CD14-positive monocyte (primary cell): ENCODE measurements at regions not wholly inside any gene's neighbourhood (a gene's known extent, or its start where the extent isn't known, plus 50 kb on each side); places are given as distances from the start of the nearest gene placed in this dataset.
A peak's percentile ranks its signal among the peaks of the same experiment; 100 is the strongest.

Experiments used
- DNase-seq, 3 donors: peaks; one replicate each; pipeline ENCODE4 v3.0.0-alpha.2; 2011 to 2022
- H2AFZ ChIP-seq: 2 replicates; pipeline ENCODE4 v1.6.0; 2012; ENCODE audit warnings: mild to moderate bottlenecking, low read depth, low read length, inconsistent platforms; ENCODE audit not compliant: insufficient read depth, poor library complexity, severe bottlenecking
- H3K27ac ChIP-seq, 2 donors: 1 replicate in 1 of 2; 2 replicates in 1 of 2; pipeline ENCODE4 v1.5.1; 2012 to 2013; ENCODE audit warnings: low read length in 2 of 2, control low read depth in 1 of 2, inconsistent platforms in 1 of 2, low read depth in 1 of 2, mild to moderate bottlenecking in 1 of 2
- H3K27me3 ChIP-seq, 2 donors: one replicate each; pipeline versions ENCODE4 v1.6.0 to v1.6.1; 2011 to 2013; ENCODE audit warnings: low read length in 2 of 2; ENCODE audit not compliant: control insufficient read depth in 2 of 2, insufficient read depth in 2 of 2
- H3K36me3 ChIP-seq, 2 donors: replicated peaks in 1 of 2; 1 replicate in 1 of 2; 2 replicates in 1 of 2; pipeline versions ENCODE4 v1.5.1 to v1.6.1; 2012 to 2013; ENCODE audit warnings: low read length in 2 of 2, control low read depth in 1 of 2, inconsistent platforms in 1 of 2, mild to moderate bottlenecking in 1 of 2; ENCODE audit not compliant: insufficient read depth in 2 of 2, control insufficient read depth in 1 of 2
- H3K4me1 ChIP-seq, 2 donors: 1 replicate in 1 of 2; 2 replicates in 1 of 2; pipeline versions ENCODE4 v1.5.1 to v1.6.1; 2012 to 2013; ENCODE audit warnings: low read length in 2 of 2, control low read depth in 1 of 2, inconsistent platforms in 1 of 2, mild to moderate bottlenecking in 1 of 2, moderate library complexity in 1 of 2; ENCODE audit not compliant: insufficient read depth in 2 of 2, control insufficient read depth in 1 of 2
- H3K4me2 ChIP-seq: replicated peaks from 2 replicates; pipeline ENCODE3; 2012; ENCODE audit warnings: low read length, moderate library complexity, mild to moderate bottlenecking; ENCODE audit not compliant: poor library complexity, severe bottlenecking; ENCODE audit errors: extremely low read depth
- H3K4me3 ChIP-seq, 3 experiments: fragments of 200-600 bp in 1 of 3; sonication (generic) in 1 of 3; replicated peaks in 1 of 3; 1 replicate in 2 of 3; 2 replicates in 1 of 3; pipeline ENCODE4 v1.5.1; 2011 to 2013; ENCODE audit warnings: low read length in 3 of 3, mild to moderate bottlenecking in 3 of 3, control low read depth in 2 of 3, low read depth in 2 of 3, inconsistent platforms in 1 of 3, moderate library complexity in 1 of 3
- H3K79me2 ChIP-seq: 2 replicates; pipeline ENCODE4 v1.6.0; 2012; ENCODE audit warnings: mild to moderate bottlenecking, control low read depth, inconsistent platforms, low read length, moderate library complexity; ENCODE audit not compliant: insufficient read depth
- H3K9ac ChIP-seq: 2 replicates; pipeline ENCODE4 v1.6.0; 2017; ENCODE audit warnings: low read length, mild to moderate bottlenecking; ENCODE audit not compliant: insufficient read depth, poor library complexity, severe bottlenecking
- H3K9me3 ChIP-seq, 2 donors: replicated peaks in 1 of 2; 1 replicate in 1 of 2; 2 replicates in 1 of 2; pipeline versions ENCODE4 v1.5.1 to v1.6.1; 2012 to 2013; ENCODE audit warnings: low read length in 2 of 2, control low read depth in 1 of 2; ENCODE audit not compliant: control insufficient read depth in 1 of 2, insufficient read depth in 1 of 2
- H4K20me1 ChIP-seq: 2 replicates; pipeline ENCODE4 v1.6.0; 2012; ENCODE audit warnings: mild to moderate bottlenecking, low read length, control low read depth, moderate library complexity; ENCODE audit not compliant: insufficient read depth
- H3K27ac Mint-ChIP-seq, 7 donors: one replicate each; pipeline ENCODE4 v1.8.0; 2020; ENCODE audit warnings: mild to moderate bottlenecking in 7 of 7, mixed read lengths in 7 of 7, moderate library complexity in 6 of 7, inconsistent platforms in 2 of 7
- H3K27me3 Mint-ChIP-seq, 3 donors: one replicate each; pipeline ENCODE4 v1.8.0; 2021 to 2022; ENCODE audit warnings: low read depth in 3 of 3, mild to moderate bottlenecking in 3 of 3, mixed read lengths in 3 of 3, moderate library complexity in 3 of 3, inconsistent platforms in 1 of 3
- H3K36me3 Mint-ChIP-seq, 2 donors: one replicate each; pipeline ENCODE4 v1.8.0; 2020; ENCODE audit warnings: mixed read lengths in 2 of 2, inconsistent platforms in 1 of 2, mild to moderate bottlenecking in 1 of 2
- H3K4me1 Mint-ChIP-seq: one replicate; pipeline ENCODE4 v1.8.0; 2020; ENCODE audit warnings: mild to moderate bottlenecking, mixed read lengths
- H3K4me3 Mint-ChIP-seq, 2 donors: one replicate each; pipeline ENCODE4 v1.8.0; 2020; ENCODE audit warnings: mild to moderate bottlenecking in 2 of 2, mixed read lengths in 2 of 2, moderate library complexity in 1 of 2
- H3K9me3 Mint-ChIP-seq, 7 donors: one replicate each; pipeline ENCODE4 v1.8.0; 2020 to 2022; ENCODE audit warnings: mixed read lengths in 7 of 7, mild to moderate bottlenecking in 6 of 7, moderate library complexity in 6 of 7, inconsistent platforms in 2 of 7
- CTCF ChIP-seq: fragments of 200-600 bp; IDR thresholded peaks from one replicate; pipeline ENCODE4 v1.8.0; 2022; ENCODE audit warnings: antibody characterized with exemption, mild to moderate bottlenecking
- WGBS: methylation state at CpG from one replicate; pipeline ENCODE4 v1.1.5; 2013; ENCODE audit warnings: missing lambda C conversion rate; ENCODE audit not compliant: insufficient coverage; 5-methylcytosine and 5-hydroxymethylcytosine counted together
- intact Hi-C, 2 donors: fragments of 100-400 bp; cut with micrococcal nuclease; formaldehyde crosslinking; loops; one replicate each; pipeline versions ENCODE4 v1.15.0 to v1.15.1; 2023

- 100% methylated on average over 1 of the region's 3 CpGs for WGBS
- H3K4me1 Mint-ChIP-seq: peaks cover 19% of the 10 kb centered on the region
- no peak overlapping the region for H3K27ac ChIP-seq
These were observed 744.9 kb upstream of the NCAM2 start for GRCh38 chr21:20253261-20253660.

GRCh38 chr21:20254964-20255363 lies 743.2 kb upstream of the NCAM2 start:
- no peak overlapping the region for H3K4me3 Mint-ChIP-seq
- no peak overlapping the region for H3K4me2 ChIP-seq
- H3K36me3 ChIP-seq: no peaks in the 10 kb centered on the region
- H3K36me3 Mint-ChIP-seq: no peaks in the 10 kb centered on the region
- intact Hi-C loops: no loop called here
- no peak overlapping the region for H3K9ac ChIP-seq
- H3K9me3 Mint-ChIP-seq: peaks cover 0 to 3% (median 0%) of the 10 kb centered on the region in 7 donors
- no peak overlapping the region for H3K27ac Mint-ChIP-seq
- no peak overlapping the region for H3K27ac ChIP-seq
- H2AFZ ChIP-seq: no peak overlapping the region
- peaks cover 28% of the 10 kb centered on the region for H3K4me1 Mint-ChIP-seq
- no peaks in the 10 kb centered on the region for H3K27me3 Mint-ChIP-seq
- no peaks in the 10 kb centered on the region for H4K20me1 ChIP-seq
- no CpG with 5 or more reads among the region's 4 CpGs for WGBS
- no peak overlapping the region for H3K4me3 ChIP-seq
- TF ChIP-seq CTCF: no peak
- H3K9me3 ChIP-seq: no peaks in the 10 kb centered on the region
- H3K27me3 ChIP-seq: no peaks in the 10 kb centered on the region
- no peak for DNase-seq
- H3K4me1 ChIP-seq: peaks cover 4 to 15% of the 10 kb centered on the region in 2 donors
- no peaks in the 10 kb centered on the region for H3K79me2 ChIP-seq

More at GRCh38 chr21:20253261-20253660, 744.9 kb upstream of the NCAM2 start:
- no peak for TF ChIP-seq CTCF
- H3K4me3 ChIP-seq: no peak overlapping the region
- no peaks in the 10 kb centered on the region for H3K79me2 ChIP-seq
- no peaks in the 10 kb centered on the region for H4K20me1 ChIP-seq
- H3K4me1 ChIP-seq: peaks cover 4 to 8% of the 10 kb centered on the region in 2 donors
- no peaks in the 10 kb centered on the region for H3K36me3 Mint-ChIP-seq
- peak overlapping the region in 1 of 7 donors; percentile 25 for H3K27ac Mint-ChIP-seq
- no peak for DNase-seq
- intact Hi-C loops: no loop called here
- H3K4me2 ChIP-seq: no peak overlapping the region
- no peak overlapping the region for H3K4me3 Mint-ChIP-seq
- no peak overlapping the region for H2AFZ ChIP-seq
- H3K27me3 ChIP-seq: no peaks in the 10 kb centered on the region
- H3K9ac ChIP-seq: no peak overlapping the region
- H3K9me3 ChIP-seq: no peaks in the 10 kb centered on the region
- no peaks in the 10 kb centered on the region for H3K36me3 ChIP-seq
- H3K27me3 Mint-ChIP-seq: no peaks in the 10 kb centered on the region
- peaks cover 0 to 3% (median 0%) of the 10 kb centered on the region in 7 donors for H3K9me3 Mint-ChIP-seq
